Renal cortical epithelial cell (primary cell): ENCODE measurements at regions not wholly inside any gene's neighbourhood (a gene's known extent, or its start where the extent isn't known, plus 50 kb on each side); places are given as distances from the start of the nearest gene placed in this dataset.

ENCODE experiments used
- DNase-seq: peaks from one replicate; pipeline ENCODE4 v3.0.0-alpha.2; 2011; ENCODE audit warnings: low read depth

DNA sequence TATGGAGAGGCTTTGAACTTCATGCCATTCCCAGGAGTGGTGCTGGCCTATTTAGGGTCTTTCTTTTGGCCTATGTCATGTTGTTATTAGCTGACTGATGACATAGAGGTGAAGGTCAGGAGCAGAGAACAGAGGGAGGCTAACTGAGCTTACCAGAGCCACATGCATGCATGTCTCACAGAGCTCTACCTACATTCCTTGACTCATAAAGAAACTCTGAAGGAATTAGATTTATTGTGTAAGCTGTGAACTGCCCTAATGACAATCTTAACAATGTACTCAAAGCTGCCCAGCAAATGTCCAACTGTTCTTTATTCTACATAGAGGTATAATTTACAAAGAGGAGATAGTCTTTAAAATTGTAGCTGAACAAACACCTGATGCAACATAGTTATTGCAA is 192.7 kb upstream of the CNR1 start:
- peak; percentile 84 for DNase-seq

DNA sequence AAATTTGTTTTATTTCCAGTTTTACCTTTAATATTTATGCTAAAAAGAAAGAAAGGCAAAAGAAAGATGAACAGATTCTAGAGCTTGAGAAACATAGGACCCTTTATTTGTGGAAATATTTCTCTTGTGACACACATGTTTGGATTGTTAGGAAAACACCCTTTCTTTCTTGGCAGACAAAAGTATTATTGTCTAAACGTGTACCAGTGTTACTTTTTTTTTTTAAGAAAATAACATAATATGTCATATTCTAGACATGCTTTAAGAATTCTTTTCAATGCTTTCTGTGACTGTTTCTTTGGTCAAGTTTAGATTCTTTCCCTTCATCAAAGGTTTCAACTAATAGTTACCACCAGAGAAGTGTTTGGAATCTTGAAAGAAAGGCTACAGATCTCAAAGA is 183.4 kb upstream of the CNR1 start:
- peak; percentile 60 for DNase-seq

DNA sequence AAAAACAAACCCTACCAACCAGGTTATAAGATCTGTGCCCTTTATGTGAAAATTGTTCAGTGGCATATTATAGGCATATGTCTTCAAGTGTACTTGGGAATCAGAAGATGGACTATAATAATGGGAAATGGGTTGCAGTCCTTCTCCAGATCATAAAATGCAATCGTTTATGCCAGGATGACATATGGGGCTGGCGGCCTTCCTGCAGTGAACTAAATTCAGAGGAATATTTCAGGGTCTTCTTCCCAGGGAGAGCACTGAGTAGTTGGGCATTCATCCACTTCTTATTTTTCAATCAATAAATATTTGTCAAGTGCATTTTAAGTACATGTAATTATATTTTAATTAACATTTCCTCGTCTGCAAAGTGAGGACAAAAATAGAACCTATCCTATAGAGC is 176.2 kb upstream of the CNR1 start:
- DNase-seq, result no peak

DNA sequence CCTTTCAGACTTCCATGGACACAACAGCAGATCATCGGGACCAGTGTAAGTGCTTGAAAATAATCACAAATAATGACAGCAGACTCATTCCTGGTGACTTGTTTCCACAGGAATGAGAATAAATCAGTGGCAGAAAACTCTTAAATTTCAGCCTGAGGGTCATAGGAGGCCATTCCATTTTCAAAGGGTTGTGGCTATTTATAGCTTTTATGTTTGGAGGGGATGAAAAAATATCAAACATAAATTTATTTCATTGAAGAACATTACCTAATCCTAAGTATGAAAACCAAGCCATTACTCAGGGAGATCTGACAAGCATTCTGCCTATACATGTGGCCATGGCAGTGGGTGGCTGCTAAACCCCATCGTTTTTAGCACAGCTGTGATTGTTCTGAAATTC is 173.6 kb upstream of the CNR1 start:
- DNase-seq, result no peak

DNA sequence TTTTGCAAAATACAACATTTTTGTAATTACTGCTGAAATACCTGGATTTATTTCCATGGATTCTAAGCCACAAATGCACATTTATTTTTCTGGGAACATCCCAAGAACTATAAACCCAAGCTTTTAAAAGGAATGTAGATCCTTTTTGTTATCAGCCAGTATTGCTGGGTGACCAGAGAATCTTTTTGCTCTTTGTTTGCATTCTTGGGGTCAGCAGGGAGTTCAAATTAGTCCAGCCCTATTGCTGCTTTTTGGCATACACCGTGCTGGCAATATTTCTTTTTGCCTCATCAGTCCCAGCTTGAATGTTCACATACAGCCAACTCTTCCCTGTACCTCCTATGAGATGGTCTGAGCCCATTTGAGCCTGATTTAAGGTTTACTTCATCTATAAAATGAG is 155.2 kb upstream of the CNR1 start:
- no peak for DNase-seq

DNA sequence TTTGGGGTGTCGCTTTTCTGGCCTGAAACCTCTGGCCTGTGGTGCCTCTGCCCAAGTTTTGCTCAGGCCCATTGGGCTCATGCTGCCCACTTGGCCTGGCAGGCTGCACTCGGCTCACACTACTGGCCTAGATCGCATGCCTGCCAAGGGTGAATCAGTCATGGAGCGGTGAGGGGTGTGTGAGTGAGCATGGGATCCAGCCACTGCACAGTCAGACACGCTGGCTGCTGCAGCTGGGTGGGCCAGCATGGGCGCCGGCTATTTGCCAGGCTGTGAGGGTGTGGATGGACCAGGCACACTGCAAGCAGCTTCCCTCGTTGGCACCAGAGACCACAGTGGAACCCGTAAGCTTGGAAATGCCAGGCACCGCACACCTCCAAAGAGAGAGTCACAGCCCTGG is 145.4 kb upstream of the CNR1 start:
- no peak for DNase-seq

DNA sequence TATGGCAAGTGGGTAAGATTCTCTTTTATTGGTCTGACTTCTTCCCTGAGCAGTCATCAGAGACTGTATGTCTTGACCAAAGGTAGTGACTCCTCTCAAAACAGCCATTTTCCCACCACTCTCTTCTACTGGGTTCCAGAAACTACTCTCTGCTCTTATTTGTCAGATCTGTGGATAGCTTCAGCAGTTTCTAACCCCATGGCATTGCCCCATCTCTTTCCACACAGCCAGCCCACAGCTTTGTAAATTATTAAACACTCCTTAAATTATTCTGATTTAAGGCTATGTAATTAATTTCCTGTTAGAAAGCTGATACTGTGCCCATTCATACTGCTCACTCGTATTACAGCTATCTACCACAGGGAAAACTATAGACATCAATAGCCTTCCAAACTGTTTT is 138.4 kb upstream of the CNR1 start:
- DNase-seq, result peak; percentile 88

DNA sequence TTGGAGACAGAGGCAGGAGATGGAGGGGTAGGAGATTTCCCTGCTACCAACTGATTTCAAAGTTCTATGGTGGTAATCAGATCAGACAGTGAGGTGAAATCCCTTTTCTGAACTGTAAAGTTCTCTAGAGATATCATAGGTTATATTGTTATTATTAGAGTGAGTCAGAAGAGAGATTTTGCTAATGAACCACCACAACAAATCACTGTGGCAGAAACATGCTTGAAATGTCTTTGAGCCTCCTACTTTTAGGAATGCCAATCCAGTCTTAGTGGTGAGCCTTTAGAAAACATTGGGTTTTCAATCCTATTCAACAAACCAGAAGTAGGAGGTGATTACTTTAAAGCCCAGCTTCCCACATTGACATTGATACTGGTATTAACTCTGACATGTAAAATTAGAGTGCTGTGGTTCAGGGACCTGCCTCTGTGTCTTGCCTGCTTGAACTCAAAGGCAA is 136.7 kb upstream of the CNR1 start:
- peak; percentile 90 for DNase-seq

DNA sequence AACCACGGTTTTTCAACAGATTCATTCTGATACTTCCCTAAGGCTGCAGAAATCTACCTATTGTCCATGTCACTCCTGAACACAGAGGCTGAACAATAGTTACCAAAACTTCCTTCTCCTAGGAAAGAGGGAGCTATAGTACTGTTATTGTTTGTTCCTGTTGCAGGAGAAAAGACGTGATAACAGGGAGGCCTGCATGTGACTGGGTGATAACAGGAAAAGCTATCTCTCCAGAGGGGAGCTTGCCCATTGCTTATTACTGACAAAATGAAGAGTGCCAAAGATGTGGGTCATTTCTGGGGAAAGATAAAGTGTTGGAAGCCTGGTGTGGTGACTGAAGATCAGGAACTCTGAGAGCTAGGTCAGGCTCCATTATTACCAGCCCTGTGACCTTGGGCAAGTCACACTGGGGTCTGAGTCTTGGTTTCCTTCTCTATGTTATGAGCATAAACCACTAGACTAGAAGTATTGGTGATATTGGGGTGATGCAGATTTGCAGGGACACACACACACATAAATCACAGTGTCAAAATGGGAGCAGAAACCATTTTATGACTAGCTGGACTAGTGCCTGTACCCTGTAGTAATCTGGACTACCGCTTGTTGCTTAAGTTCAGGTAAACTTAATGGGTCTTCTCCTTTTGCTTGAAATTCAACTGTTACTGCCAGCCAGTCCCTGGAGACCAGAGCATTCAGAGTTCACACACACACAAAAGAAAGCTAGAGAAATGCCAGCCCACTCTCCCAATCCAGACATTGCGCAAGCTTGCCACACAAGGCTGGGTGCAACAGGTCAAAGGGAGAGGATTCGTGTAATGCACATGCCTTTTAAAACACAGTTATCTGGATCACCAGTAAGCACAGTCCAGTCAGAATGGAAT is 136.0 kb upstream of the CNR1 start:
- peak; percentile 87 for DNase-seq

DNA sequence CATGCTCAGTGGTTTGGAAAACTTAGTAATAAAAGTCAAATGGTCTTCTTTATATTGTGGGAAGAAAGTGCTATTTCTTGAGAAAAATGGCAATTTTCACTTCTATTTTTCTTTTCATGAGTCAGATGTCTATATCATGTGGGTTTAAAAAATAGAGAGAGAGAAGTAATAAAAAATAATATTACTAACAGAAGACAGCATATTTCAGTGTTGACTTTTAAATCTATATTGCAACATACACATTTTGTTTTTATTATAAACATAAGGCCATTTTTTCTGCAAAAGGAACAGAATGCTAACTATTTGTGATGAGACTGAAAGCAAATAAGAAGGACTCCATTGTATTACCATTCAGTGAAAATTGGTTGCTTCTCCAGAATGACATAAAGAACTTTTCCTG is 135.1 kb upstream of the CNR1 start:
- DNase-seq, result no peak

DNA sequence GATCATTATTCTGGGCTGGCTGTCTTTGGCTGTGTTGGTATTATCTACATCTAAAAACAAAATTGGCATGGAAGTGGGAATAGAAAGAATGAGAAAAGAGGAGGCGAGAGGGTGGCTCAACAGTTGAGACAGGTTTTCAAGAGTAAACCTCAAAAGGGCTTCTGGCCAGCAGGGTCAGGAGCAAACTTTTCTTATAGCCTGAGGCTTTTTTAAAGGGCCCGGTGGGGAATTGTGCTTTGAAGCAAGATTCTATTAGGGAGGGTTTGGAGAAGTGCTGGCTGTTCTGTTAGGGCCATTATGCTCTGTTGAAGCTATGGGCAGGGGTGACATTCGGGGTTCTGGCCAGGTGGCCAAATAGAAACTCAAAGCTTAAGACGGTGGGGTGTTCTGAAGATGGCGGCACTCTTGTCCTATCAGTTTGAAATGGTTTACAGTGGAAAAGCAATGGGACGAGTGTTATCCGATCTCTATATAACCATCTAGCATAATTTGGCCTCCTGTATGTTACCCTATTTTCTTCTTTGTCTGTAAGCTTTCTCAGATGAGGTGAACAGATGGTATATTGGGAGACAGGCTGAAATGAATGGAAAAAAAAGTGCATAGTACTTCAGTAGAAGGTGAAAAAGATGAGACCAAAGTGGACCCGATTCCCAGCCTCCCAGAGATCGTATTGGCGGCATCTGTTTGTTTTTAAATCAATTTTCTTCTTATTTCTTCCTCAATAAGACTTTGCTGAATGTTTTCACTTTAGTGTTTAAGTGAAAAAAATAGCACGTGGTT is 132.1 kb upstream of the CNR1 start:
- no peak for DNase-seq

DNA sequence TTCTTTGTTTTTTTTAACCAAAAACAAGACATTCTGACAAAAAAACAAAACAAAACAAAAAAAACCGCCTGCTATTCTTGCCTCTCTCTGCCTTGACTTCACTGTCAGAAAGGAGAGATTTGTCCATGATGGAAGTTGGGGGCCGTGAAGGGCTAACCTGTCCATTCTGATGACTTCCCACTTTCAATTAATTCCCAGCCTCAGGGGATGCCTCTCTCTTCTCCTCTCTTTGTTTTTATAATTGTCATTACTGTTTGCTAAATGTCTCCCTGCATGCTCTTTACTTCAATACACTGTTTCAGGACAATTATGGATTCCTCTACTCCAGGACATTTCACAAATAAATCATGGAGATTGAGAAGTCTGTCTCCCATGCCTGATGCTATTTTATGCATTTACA is 130.5 kb upstream of the CNR1 start:
- no peak for DNase-seq

DNA sequence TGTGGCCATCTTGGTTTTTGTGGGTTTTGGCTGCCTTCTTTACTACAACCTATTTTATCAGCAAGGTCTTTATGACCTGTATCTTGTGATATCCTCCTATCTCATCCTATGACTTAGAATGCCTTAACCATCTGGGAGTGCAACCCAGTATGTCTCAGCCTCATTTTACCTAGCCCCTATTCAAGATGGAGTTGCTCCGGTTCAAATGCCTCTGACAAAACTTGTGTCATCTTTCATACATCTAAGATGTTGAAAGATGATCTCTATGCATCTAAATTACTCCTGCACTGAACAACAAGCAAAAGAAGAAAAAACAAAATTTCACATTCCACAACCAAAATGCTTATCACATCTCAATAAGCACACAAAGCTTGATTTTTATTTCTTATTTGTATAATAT is 129.5 kb upstream of the CNR1 start:
- no peak for DNase-seq

DNA sequence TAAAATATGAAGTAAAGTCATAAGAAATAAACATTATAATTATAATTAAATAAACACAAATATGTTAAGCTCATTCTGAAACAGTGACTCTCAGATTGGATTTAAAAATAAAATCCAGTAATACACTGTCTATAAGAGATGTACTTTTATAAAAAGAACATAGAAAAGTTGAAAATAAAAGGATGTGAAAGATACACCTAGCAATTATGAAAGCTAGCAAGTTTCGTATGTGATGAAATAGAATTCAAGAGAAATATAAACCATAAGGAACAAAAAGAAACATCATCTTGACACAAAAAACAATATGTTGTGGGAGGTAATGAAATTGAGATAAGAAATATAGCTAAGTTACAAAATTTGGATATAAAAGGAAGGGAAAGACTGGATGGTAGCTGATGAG is 128.6 kb upstream of the CNR1 start:
- no peak for DNase-seq

DNA sequence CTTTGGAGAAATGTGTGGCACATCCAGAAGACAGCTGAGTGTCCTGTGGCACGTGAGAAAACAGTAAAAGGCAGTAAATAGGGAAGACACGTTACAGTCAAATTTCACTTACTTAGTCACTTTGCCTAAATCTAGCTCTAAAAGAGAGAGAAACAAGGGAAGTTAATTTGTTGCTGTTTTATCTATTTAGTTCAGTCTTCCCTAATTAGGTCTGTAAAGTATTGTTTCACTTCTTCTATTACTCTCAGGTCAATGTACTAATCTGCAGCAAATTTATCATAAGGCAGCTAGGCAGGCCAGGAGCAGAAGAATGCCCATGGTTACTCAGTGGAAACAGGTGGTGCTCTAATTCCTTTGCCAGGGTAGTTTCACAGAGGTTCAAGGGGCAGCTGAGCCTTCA is 124.3 kb upstream of the CNR1 start:
- no peak for DNase-seq

DNA sequence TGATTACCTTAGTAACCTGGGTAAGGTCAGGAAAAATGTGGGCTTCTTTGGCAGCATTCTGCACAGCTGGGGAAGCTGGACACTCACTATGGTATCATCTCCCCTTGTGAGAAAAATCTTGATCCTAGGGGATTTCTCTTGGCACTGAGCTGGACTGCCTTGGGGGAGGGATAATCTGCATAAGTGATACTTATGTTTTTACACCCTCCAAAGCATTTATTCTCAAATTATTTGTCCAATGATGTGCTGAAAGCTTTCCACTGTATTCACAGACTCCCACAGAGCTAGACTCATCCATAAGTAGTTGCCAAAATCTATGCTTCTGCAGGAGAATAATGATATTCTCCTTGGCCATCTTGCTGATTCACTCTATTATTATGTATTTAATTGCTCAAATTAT is 121.5 kb upstream of the CNR1 start:
- DNase-seq, result no peak

DNA sequence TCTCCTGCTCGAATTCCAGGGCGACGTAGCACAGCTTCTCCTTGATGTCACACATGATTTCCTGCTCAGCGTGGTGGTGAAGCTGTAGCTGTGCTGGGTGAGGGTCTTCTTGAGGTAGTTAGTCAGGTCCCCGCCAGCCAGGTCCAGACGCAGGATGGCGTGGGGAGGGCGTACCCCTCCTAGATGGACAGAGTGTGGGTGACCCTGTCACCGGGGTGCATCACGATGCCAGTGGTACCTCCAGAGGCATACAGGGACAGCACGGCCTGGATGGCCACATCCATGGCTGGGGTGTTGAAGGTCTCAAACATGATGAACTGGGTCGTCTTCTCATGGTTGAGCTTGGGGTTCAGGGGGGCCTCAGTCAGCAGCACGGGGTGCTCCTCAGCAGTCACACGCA is 110.2 kb upstream of the CNR1 start:
- no peak for DNase-seq

DNA sequence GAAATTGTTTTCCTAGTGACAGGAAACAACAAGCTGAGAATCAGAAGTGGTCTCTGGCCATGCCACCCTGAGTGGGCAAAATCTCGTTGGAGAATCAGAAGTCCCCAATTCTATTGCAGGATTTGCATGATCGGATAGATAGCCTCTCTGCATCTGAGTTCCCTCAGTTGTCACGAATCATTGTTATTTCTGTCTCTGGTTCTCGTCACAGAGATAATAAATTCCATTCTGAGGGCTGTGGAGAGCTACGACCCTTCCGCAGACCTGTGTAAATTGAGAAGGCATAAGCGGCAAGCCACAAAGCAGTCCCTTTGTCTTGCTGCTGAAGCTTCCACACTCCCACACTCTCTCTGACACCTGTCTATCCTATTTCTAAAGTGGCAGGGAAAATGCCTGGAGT is 102.4 kb upstream of the CNR1 start:
- no peak for DNase-seq

DNA sequence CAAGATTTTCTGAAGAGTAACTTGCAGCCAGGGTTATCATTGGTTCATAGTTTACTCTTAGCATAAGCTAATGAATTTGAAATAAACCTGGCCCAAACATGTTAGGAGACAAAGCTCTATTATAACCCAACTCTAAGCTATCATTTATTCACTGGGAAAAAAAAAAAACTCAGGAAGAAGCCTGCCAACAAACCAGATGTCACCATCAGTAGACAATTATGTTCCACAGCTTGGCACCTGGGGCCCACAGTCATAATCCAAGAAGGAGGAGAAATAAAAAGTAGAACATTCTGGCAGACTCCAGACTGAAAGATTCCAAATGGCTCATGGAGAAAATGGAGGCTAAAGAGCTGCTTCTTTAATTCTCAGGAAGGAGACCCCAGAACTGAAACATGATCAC is 100.0 kb upstream of the CNR1 start:
- DNase-seq, result no peak

DNA sequence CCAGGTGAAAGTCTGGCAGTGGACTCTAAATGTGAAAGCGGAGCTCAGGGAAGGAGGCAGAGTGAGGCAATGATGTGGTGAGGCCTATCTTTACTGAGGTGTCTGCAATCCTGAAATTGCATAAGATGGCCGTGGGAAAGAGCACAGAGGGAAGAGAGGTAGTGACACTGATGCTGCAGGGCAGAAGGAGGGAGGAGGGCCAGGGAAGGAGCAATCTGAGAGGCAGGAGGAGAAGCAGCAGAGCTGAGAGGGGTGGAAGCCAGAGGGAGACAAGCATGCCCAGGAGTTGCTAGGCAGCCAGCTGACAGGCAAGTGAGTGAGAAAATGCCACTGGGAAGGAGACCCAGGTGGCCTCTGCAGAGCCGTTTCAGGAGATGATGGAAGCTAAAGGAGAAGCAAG is 97.4 kb upstream of the CNR1 start:
- DNase-seq, result peak; percentile 40

DNA sequence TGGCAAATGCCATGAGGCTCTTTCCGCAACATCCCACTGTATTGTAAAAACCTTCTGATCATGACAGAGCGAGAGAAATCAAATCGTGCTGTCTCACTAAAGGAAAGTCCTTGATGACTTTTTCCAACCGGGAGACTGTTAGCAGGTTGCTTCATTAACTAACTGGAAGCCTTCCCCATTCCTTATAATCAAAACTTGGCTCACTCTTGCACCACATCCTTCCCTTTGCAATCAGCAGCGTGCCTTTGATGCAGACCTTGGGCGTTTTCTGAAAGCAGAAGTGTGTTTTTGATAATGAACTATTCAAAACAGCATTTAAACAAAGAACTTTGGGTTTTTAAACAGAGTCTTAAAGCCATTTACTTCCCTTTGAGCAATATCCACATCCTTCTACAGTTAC is 96.2 kb upstream of the CNR1 start:
- no peak for DNase-seq

DNA sequence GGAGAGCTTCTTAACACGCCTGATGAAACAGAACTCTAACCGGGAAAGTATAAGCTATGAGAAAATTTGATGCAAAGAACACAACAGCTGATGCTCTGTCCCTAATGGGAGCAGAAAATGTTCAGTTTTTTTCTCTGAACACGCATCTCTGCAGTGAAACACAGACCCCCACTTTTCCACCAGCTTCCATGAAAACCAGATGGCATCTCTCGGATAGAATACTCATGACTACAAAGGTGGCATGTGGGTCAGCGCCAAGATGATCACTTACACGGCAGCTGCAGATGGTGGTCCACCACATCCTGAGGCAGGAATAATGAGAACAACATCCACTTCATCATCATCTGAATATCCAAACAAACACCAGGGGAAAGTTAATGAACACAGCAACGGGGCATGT is 85.2 kb upstream of the CNR1 start:
- no peak for DNase-seq

DNA sequence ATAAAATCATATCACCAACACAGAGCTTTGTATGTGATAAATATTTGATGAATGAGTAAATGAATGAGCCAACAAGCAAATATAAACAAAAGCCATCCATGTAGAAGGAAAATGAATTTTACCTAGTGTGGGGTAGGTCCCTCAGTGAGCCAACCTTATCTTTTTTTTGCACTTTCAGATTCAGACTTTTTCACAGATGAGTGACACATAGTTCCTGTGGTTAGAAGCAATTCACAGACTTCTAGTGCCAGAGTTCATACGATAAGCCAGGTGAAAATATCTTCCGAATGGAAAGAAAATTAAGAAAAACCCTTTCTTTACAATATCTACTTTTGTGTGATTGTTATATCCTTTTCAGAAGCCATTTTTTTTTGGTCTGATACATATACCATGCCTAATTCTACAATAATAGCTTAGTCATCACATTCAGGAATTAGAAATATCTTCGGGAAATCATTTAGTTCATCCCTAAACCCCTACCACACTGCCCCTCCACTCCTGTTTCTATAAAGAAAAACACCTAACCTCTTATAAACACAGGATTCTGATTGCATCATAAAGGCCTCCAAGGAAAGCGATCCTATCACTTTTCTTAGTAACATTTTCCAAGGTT is 82.7 kb upstream of the CNR1 start:
- no peak for DNase-seq
